OCI-LY3 (cell line): ENCODE measurements at regions not wholly inside any gene's neighbourhood (a gene's known extent, or its start where the extent isn't known, plus 50 kb on each side); places are given as distances from the start of the nearest gene placed in this dataset.

ENCODE experiments used
- H2AFZ ChIP-seq: fragments of 200-600, 300-600 bp; shearing (Covaris generic); 2 replicates; pipeline ENCODE4 v1.6.0; 2014; ENCODE audit warnings: antibody characterized with exemption, low read depth, low read length
- H3K27ac ChIP-seq: fragments of 200-600, 300-600 bp; sonication (generic); 2 replicates; pipeline ENCODE4 v1.5.1; 2014; ENCODE audit warnings: mild to moderate bottlenecking, low read length, moderate library complexity, mixed read lengths
- H3K27me3 ChIP-seq: fragments of 200-600, 300-600 bp; sonication (generic); 2 replicates; pipeline ENCODE4 v1.6.1; 2014; ENCODE audit warnings: low read depth, low read length, mixed read lengths
- H3K36me3 ChIP-seq: fragments of 200-600, 300-600 bp; sonication (generic); replicated peaks from 2 replicates; pipeline ENCODE3; 2014; ENCODE audit warnings: low read depth, low read length, mixed read lengths
- H3K4me1 ChIP-seq: fragments of 300-600, 200-600 bp; sonication (generic); 2 replicates; pipeline ENCODE4 v1.6.1; 2014; ENCODE audit warnings: low read length, mixed read lengths
- H3K4me2 ChIP-seq: fragments of 200-600, 300-600 bp; sonication (generic); 2 replicates; pipeline ENCODE4 v1.6.1; 2014; ENCODE audit warnings: low read length, mixed read lengths
- H3K4me3 ChIP-seq: fragments of 300-600, 200-600 bp; sonication (generic); 2 replicates; pipeline ENCODE4 v1.5.1; 2014; ENCODE audit warnings: antibody characterized with exemption, mild to moderate bottlenecking, low read length, moderate library complexity
- H3K79me2 ChIP-seq: fragments of 300-600, 200-600 bp; shearing (Covaris generic); 2 replicates; pipeline ENCODE4 v1.6.1; 2014; ENCODE audit warnings: mild to moderate bottlenecking, low read length, mixed read lengths
- H3K9ac ChIP-seq: fragments of 300-600, 200-600 bp; shearing (Covaris generic); 2 replicates; pipeline ENCODE4 v1.6.0; 2014; ENCODE audit warnings: mild to moderate bottlenecking, low read length, moderate library complexity
- H3K9me3 ChIP-seq: fragments of 200-600, 300-600 bp; shearing (Covaris generic); 2 replicates; pipeline ENCODE4 v1.6.1; 2014; ENCODE audit warnings: low read length, mixed read lengths; ENCODE audit not compliant: insufficient read depth
- H4K20me1 ChIP-seq: fragments of 200-600, 300-600 bp; sonication (generic); 2 replicates; pipeline ENCODE4 v1.6.1; 2016; ENCODE audit warnings: low read length, mixed read lengths; ENCODE audit not compliant: insufficient read depth
- EZH2phosphoT487 ChIP-seq: fragments of 200-600 bp; shearing (Covaris generic); IDR thresholded peaks from 2 replicates; pipeline ENCODE4 v1.6.1; 2018; ENCODE audit warnings: antibody characterized with exemption, mixed run types, low read depth
- TF ChIP-seq, protein P1 (sequence below): fragments of 200-600, 300-600 bp; sonication (generic); IDR thresholded peaks from 2 replicates; pipeline ENCODE4 v1.5.1; 2014; ENCODE audit warnings: antibody characterized with exemption, low read length, low read depth

- no peaks in the 10 kb centered on the region for H3K27me3 ChIP-seq
- TF ChIP-seq EZH2phosphoT487 = no peak
- TF ChIP-seq, protein P1, sequence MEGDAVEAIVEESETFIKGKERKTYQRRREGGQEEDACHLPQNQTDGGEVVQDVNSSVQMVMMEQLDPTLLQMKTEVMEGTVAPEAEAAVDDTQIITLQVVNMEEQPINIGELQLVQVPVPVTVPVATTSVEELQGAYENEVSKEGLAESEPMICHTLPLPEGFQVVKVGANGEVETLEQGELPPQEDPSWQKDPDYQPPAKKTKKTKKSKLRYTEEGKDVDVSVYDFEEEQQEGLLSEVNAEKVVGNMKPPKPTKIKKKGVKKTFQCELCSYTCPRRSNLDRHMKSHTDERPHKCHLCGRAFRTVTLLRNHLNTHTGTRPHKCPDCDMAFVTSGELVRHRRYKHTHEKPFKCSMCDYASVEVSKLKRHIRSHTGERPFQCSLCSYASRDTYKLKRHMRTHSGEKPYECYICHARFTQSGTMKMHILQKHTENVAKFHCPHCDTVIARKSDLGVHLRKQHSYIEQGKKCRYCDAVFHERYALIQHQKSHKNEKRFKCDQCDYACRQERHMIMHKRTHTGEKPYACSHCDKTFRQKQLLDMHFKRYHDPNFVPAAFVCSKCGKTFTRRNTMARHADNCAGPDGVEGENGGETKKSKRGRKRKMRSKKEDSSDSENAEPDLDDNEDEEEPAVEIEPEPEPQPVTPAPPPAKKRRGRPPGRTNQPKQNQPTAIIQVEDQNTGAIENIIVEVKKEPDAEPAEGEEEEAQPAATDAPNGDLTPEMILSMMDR = no peak
- H2AFZ ChIP-seq = no peak overlapping the region
- H3K36me3 ChIP-seq = no peaks in the 10 kb centered on the region
- H3K79me2 ChIP-seq = no peaks in the 10 kb centered on the region
- no peak overlapping the region for H3K4me2 ChIP-seq
- H4K20me1 ChIP-seq = no peaks in the 10 kb centered on the region
- no peak overlapping the region for H3K4me3 ChIP-seq
- H3K27ac ChIP-seq = no peak overlapping the region
- H3K4me1 ChIP-seq = peaks cover 5% of the 10 kb centered on the region; the same call in 1 of the 2 replicates
- H3K9ac ChIP-seq = no peak overlapping the region
- no peaks in the 10 kb centered on the region for H3K9me3 ChIP-seq
Measured at GRCh38 chrX:150007356-150007755, 69.1 kb upstream of the EOLA2 start.

DNA sequence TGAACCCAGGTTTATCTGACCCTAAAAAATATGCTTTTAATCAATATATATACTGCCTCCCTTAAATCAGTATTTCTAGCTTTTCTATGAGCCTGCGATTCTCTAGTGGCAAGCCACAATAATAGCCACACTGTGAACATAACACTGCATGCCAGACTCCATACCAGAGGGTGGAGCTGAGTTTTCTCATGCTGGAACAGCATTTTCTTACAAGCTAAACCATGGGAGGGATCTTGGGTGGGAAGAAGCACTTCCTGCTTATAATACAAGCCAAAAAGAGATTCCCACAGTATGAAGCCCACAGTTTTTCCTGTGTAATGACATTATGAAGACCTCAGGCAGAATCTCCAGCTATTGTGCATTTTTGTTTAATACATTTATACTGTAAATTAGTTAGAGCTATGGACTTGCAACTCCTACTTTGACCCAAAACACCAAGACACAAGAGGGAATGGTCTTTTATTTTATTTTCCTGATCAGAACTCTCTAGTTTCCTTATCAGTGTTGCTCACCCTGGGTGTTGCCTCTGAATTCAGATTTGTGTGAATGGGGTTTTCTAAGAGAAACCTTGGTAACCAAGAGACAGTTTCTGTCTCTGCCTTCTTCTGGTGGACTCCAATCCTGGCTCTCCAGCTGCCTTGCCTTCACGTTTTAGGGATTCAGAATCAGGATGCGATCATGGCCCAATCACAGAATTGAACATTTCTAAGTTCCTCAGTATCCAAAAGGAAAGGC lies 74.5 kb upstream of the EOLA2 start:
- no peak overlapping the region for H3K4me2 ChIP-seq
- no peaks in the 10 kb centered on the region for H3K9me3 ChIP-seq
- TF ChIP-seq EZH2phosphoT487 = no peak
- TF ChIP-seq, protein P1 = no peak
- H3K27ac ChIP-seq = no peak overlapping the region
- H3K4me3 ChIP-seq = no peak overlapping the region
- H3K79me2 ChIP-seq = no peaks in the 10 kb centered on the region
- no peaks in the 10 kb centered on the region for H3K27me3 ChIP-seq
- no peak overlapping the region for H2AFZ ChIP-seq
- no peaks in the 10 kb centered on the region for H3K36me3 ChIP-seq
- no peak overlapping the region for H3K9ac ChIP-seq
- peaks cover 2% of the 10 kb centered on the region; the same call in 1 of the 2 replicates for H3K4me1 ChIP-seq
- no peaks in the 10 kb centered on the region for H4K20me1 ChIP-seq

DNA sequence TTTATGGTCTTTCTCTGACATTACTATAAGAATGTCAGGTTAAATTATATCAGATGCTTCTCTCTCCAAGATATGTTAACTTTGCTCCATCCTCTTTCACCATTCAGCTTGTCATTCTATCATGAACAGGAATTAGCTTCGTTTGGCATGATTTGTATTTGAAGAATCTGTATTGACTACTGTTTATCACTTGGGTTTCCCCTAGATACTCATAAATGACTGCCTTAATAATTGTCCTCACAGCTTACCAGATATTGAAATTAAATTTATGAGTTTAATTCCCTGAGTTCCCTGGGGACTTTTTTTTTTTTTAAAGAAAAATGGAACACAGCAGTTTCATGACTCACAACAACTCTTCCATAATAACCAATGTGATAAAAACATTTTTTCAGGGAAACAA lies 76.2 kb upstream of the EOLA2 start:
- H2AFZ ChIP-seq = no peak overlapping the region
- H3K9ac ChIP-seq = no peak overlapping the region
- no peak overlapping the region for H3K4me2 ChIP-seq
- H3K4me1 ChIP-seq = no peaks in the 10 kb centered on the region
- H3K79me2 ChIP-seq = no peaks in the 10 kb centered on the region
- no peaks in the 10 kb centered on the region for H4K20me1 ChIP-seq
- H3K36me3 ChIP-seq = no peaks in the 10 kb centered on the region
- no peak overlapping the region for H3K27ac ChIP-seq
- no peaks in the 10 kb centered on the region for H3K9me3 ChIP-seq
- no peak overlapping the region for H3K4me3 ChIP-seq
- TF ChIP-seq, protein P1 = no peak
- no peak for TF ChIP-seq EZH2phosphoT487
- no peaks in the 10 kb centered on the region for H3K27me3 ChIP-seq

GRCh38 chrX:150017868-150018267 lies 79.6 kb upstream of the EOLA2 start:
- Histone ChIP-seq H3K27ac (no peak overlapping the region), H3K4me1 (no peaks in the 10 kb centered on the region), H3K9ac (no peak overlapping the region), H3K27me3 (no peaks in the 10 kb centered on the region), H3K9me3 (no peaks in the 10 kb centered on the region), H3K36me3 (no peaks in the 10 kb centered on the region), H4K20me1 (no peaks in the 10 kb centered on the region), H3K4me3 (no peak overlapping the region), H2AFZ (no peak overlapping the region), H3K79me2 (no peaks in the 10 kb centered on the region), H3K4me2 (no peak overlapping the region)
- TF ChIP-seq EZH2phosphoT487 = no peak
- TF ChIP-seq, protein P1 = no peak
